Renal pelvis (tissue), 1 donor: ENCODE measurements at regions not wholly inside any gene's neighbourhood (a gene's known extent, or its start where the extent isn't known, plus 50 kb on each side); places are given as distances from the start of the nearest gene placed in this dataset.

Experiments
- DNase-seq: peaks from one replicate; pipeline ENCODE4 v3.0.0-alpha.2; 2013

- no peak for DNase-seq
Measured at GRCh38 chr10:21326594-21327288, 198.7 kb downstream of the SKIDA1 start.

GRCh38 chr10:21318540-21319167, 206.8 kb downstream of the SKIDA1 start:
- DNase-seq, result no peak

GRCh38 chr10:21317902-21318301, 207.6 kb downstream of the SKIDA1 start:
- DNase-seq, result no peak

- peak; percentile 94 for DNase-seq
Measured at GRCh38 chr10:21315645-21316220, 209.7 kb downstream of the SKIDA1 start.

- DNase-seq, result no peak
Measured at GRCh38 chr10:21314906-21315644, 210.4 kb downstream of the SKIDA1 start.

GRCh38 chr10:21314111-21314626, 211.3 kb downstream of the SKIDA1 start:
- DNase-seq, result no peak

GRCh38 chr10:21313691-21314090, 211.8 kb downstream of the SKIDA1 start:
- DNase-seq, result no peak

- no peak for DNase-seq
Measured at GRCh38 chr10:21311426-21311825, 214.1 kb downstream of the SKIDA1 start.

GRCh38 chr10:21309427-21309826, 216.1 kb downstream of the SKIDA1 start:
- no peak for DNase-seq

GRCh38 chr10:21308946-21309345, 216.5 kb downstream of the SKIDA1 start:
- DNase-seq, result no peak

- no peak for DNase-seq
Measured at GRCh38 chr10:21308018-21308417, 217.5 kb downstream of the SKIDA1 start.

- no peak for DNase-seq
Measured at GRCh38 chr10:21304608-21305007, 220.9 kb downstream of the SKIDA1 start.

- DNase-seq, result no peak
Measured at GRCh38 chr10:21304198-21304597, 221.3 kb downstream of the SKIDA1 start.

- no peak for DNase-seq
Measured at GRCh38 chr10:21300551-21300950, 224.9 kb downstream of the SKIDA1 start.

- DNase-seq, result no peak
Measured at GRCh38 chr10:21299330-21299729, 226.2 kb downstream of the SKIDA1 start.

GRCh38 chr10:21298701-21299100, 226.8 kb downstream of the SKIDA1 start:
- DNase-seq, result no peak

GRCh38 chr10:21297603-21298383, 227.7 kb downstream of the SKIDA1 start:
- DNase-seq, result no peak

GRCh38 chr10:21296575-21297355, 228.7 kb downstream of the SKIDA1 start:
- no peak for DNase-seq

- DNase-seq, result no peak
Measured at GRCh38 chr10:21293518-21294356, 231.7 kb downstream of the SKIDA1 start.
